ENCODE measurements at regions not wholly inside any gene's neighbourhood (a gene's known extent, or its start where the extent isn't known, plus 50 kb on each side); places are given as distances from the start of the nearest gene placed in this dataset.

DNA sequence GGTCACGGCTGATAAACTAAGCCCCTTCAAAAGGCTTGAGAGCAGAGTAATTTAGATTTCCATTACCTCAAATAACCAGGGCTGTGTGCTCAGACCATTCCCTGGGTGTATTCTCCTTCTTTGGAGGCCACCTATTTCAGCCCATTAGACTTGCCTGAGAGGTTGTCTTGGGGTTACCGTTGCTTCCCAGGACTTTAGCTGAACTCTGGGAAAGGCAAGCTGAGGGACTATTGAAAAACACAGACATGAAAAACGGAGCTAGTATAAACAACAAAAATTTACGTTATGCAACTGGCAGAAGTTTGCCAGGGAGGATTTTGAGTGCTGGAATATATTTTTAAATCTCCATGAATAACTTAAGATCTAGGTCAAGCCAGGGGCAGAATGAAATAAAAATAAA, 561.0 kb upstream of the TNP1 start:
- no peak for TF ChIP-seq CTCF (IDR thresholded peaks at IDR 0.05; ENCODE audit: control insufficient read depth, insufficient read depth, low read depth, low read length, missing control alignments)
- H3K4me3 ChIP-seq (ENCODE audit: control insufficient read depth, low read depth, low read length), result no peak overlapping the region
- DNase-seq (ENCODE audit: low read depth), result no peak

- TF ChIP-seq CTCF (IDR thresholded peaks at IDR 0.05; ENCODE audit: control insufficient read depth, insufficient read depth, low read depth, low read length, missing control alignments), result no peak
- no peak overlapping the region for H3K4me3 ChIP-seq (ENCODE audit: control insufficient read depth, low read depth, low read length)
- DNase-seq (ENCODE audit: low read depth), result no peak
Measured at GRCh38 chr2:217419055-217419671, 559.3 kb upstream of the TNP1 start.

DNA sequence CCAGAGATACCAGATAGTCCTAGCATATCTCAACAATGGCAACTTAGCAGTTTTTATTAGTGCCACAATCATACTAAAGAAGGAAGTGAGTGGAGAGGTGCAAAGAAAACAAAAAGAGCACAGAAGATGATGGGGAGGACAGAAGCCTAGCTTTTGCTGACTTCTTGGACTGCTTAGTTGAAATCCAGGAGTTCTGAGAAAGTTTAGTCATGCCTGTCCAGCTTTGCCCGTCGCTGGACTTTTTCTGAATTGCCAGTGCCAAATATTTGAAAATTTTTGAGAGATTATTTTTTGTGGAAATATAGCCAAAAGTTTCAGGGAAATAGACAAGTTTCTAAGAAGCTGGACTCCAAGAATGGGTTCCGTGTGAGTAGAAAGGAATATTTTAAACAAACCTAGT, 558.7 kb upstream of the TNP1 start:
- no peak overlapping the region for H3K4me3 ChIP-seq (ENCODE audit: control insufficient read depth, low read depth, low read length)
- TF ChIP-seq CTCF (IDR thresholded peaks at IDR 0.05; ENCODE audit: control insufficient read depth, insufficient read depth, low read depth, low read length, missing control alignments), result no peak
- no peak for DNase-seq (ENCODE audit: low read depth)

DNA sequence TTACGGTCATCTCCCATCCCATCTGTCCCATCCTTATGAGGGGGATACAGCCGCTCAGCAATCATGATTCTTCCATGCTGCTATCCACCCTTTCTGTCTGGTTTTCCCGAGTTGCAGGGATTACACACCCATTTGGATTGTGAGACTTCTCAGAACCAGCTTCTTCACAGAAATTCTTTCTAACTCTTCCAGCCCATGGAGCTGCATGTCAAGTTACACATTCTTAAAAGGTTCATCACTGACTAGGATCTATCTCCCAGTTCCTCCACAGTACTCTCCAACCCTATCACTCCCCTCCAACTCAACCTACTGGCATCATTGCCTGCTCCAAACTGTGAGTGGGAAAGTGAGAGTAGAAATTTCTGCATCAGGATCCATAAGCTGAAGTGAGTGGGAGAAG, 558.2 kb upstream of the TNP1 start:
- TF ChIP-seq CTCF (IDR thresholded peaks at IDR 0.05; ENCODE audit: control insufficient read depth, insufficient read depth, low read depth, low read length, missing control alignments), result no peak
- DNase-seq (ENCODE audit: low read depth), result no peak
- H3K4me3 ChIP-seq (ENCODE audit: control insufficient read depth, low read depth, low read length), result no peak overlapping the region

- H3K4me3 ChIP-seq (ENCODE audit: control insufficient read depth, low read depth, low read length), result no peak overlapping the region
- TF ChIP-seq CTCF (IDR thresholded peaks at IDR 0.05; ENCODE audit: control insufficient read depth, insufficient read depth, low read depth, low read length, missing control alignments), result no peak
- DNase-seq (ENCODE audit: low read depth), result no peak
Measured at GRCh38 chr2:217417536-217417935, 557.7 kb upstream of the TNP1 start.

GRCh38 chr2:217415316-217415715, 555.5 kb upstream of the TNP1 start:
- TF ChIP-seq CTCF (IDR thresholded peaks at IDR 0.05; ENCODE audit: control insufficient read depth, insufficient read depth, low read depth, low read length, missing control alignments), result no peak
- H3K4me3 ChIP-seq (ENCODE audit: control insufficient read depth, low read depth, low read length), result no peak overlapping the region
- DNase-seq (ENCODE audit: low read depth), result no peak

- TF ChIP-seq CTCF (IDR thresholded peaks at IDR 0.05; ENCODE audit: control insufficient read depth, insufficient read depth, low read depth, low read length, missing control alignments), result no peak
- no peak for DNase-seq (ENCODE audit: low read depth)
- H3K4me3 ChIP-seq (ENCODE audit: control insufficient read depth, low read depth, low read length), result no peak overlapping the region
Measured at GRCh38 chr2:217414429-217414828, 554.6 kb upstream of the TNP1 start.
